B cell (primary cell): ENCODE measurements at regions not wholly inside any gene's neighbourhood (a gene's known extent, or its start where the extent isn't known, plus 50 kb on each side); places are given as distances from the start of the nearest gene placed in this dataset.

Experiments
- EZH2 ChIP-seq: IDR thresholded peaks from 2 replicates; pipeline ENCODE4 v1.6.1; 2012; ENCODE audit warnings: borderline replicate concordance, low read depth, mild to moderate bottlenecking, moderate library complexity, low read length; ENCODE audit not compliant: insufficient read depth, poor library complexity, severe bottlenecking
- TF ChIP-seq, protein P1 (sequence below): fragments of 200-600 bp; IDR thresholded peaks from one replicate; pipeline ENCODE4 v1.8.0; 2022; ENCODE audit warnings: antibody characterized with exemption, mild to moderate bottlenecking

DNA sequence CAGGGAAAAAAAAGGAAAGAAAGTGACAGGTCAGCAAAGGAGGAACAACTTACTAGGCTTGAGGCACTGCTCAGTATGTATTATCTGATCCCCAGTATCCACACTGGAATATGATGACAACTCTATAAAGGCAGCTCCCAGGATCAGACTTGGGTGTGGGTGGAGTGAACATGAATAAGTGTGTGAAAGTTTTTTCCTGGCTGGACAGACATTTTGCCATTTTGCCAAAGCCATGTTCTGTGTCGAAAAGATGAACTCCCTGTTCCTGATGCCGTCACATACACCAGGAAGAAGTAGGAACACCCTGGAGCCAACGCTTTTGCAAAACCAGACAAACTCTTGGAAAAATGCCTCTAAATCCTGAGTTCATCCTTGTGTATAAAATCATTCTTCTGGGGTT is 143.2 kb upstream of the MEOX2 start:
- TF ChIP-seq, protein P1, sequence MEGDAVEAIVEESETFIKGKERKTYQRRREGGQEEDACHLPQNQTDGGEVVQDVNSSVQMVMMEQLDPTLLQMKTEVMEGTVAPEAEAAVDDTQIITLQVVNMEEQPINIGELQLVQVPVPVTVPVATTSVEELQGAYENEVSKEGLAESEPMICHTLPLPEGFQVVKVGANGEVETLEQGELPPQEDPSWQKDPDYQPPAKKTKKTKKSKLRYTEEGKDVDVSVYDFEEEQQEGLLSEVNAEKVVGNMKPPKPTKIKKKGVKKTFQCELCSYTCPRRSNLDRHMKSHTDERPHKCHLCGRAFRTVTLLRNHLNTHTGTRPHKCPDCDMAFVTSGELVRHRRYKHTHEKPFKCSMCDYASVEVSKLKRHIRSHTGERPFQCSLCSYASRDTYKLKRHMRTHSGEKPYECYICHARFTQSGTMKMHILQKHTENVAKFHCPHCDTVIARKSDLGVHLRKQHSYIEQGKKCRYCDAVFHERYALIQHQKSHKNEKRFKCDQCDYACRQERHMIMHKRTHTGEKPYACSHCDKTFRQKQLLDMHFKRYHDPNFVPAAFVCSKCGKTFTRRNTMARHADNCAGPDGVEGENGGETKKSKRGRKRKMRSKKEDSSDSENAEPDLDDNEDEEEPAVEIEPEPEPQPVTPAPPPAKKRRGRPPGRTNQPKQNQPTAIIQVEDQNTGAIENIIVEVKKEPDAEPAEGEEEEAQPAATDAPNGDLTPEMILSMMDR, result no peak
- no peak for TF ChIP-seq EZH2
